ENCODE measurements at regions not wholly inside any gene's neighbourhood (a gene's known extent, or its start where the extent isn't known, plus 50 kb on each side); places are given as distances from the start of the nearest gene placed in this dataset.

- TF ChIP-seq CTCF (conservative IDR thresholded peaks at IDR 0.05) = no peak
- no peak for TF ChIP-seq EZH2 (IDR thresholded peaks at IDR 0.05; ENCODE audit: low read depth)
These were observed 95.8 kb upstream of the UMPS start for GRCh38 chr3:124634210-124635168.
